ENCODE measurements at regions not wholly inside any gene's neighbourhood (a gene's known extent, or its start where the extent isn't known, plus 50 kb on each side); places are given as distances from the start of the nearest gene placed in this dataset.
"Not testable (repeated sequence)": the region's sequence is repeated elsewhere in the genome, so short reads cannot be mapped to it uniquely, and the experiment has no call there.

- 66% methylated on average over 3 of the region's 4 CpGs for WGBS
- H4K91ac ChIP-seq (ENCODE audit: low read length): no peak overlapping the region
- H2AK5ac ChIP-seq (ENCODE audit: low read length, severe bottlenecking): no peak overlapping the region
- no peak overlapping the region for H3K18ac ChIP-seq (ENCODE audit: low read depth in 1 of 2, low read length in 2 of 2)
- no peaks in the 10 kb centered on the region for H3K4me1 ChIP-seq (ENCODE audit: control insufficient read depth, insufficient read depth, low read depth, low read length)
- no peak overlapping the region for H3K23ac ChIP-seq (ENCODE audit: low read length in 2 of 2)
- H3K27ac ChIP-seq (ENCODE audit: low read length, poor library complexity, severe bottlenecking): no peak overlapping the region
- no peak overlapping the region for H2BK12ac ChIP-seq (ENCODE audit: low read length in 2 of 2)
- H3K9ac ChIP-seq (ENCODE audit: low read length): no peak overlapping the region
- H2AFZ ChIP-seq (ENCODE audit: low read depth, low read length): no peak overlapping the region
- no peak overlapping the region for H2BK120ac ChIP-seq (ENCODE audit: low read depth, low read length)
- H4K8ac ChIP-seq (ENCODE audit: low read length): no peak overlapping the region
- H3K79me1 ChIP-seq (replicated peaks; ENCODE audit: low read length, poor library complexity, severe bottlenecking): no peaks in the 10 kb centered on the region
- H3K9me3 ChIP-seq (ENCODE audit: control insufficient read depth, low read length): peaks cover 9% of the 10 kb centered on the region
- no peak overlapping the region for H3K4me2 ChIP-seq (ENCODE audit: low read length, poor library complexity, severe bottlenecking)
- no peak overlapping the region for H3K14ac ChIP-seq (ENCODE audit: low read length in 2 of 2)
- no peak overlapping the region for H3K4me3 ChIP-seq (ENCODE audit: insufficient read depth in 1 of 2, low read depth in 1 of 2, low read length in 2 of 2)
- H3K4ac ChIP-seq (ENCODE audit: low read depth in 1 of 2, low read length in 2 of 2): no peak overlapping the region
- H3K27me3 ChIP-seq (ENCODE audit: control insufficient read depth in 1 of 2, insufficient read depth in 1 of 2, low read length in 2 of 2): no peaks in the 10 kb centered on the region
- H2BK5ac ChIP-seq (ENCODE audit: low read depth, low read length, poor library complexity, severe bottlenecking): no peak overlapping the region
- H3K36me3 ChIP-seq (ENCODE audit: control insufficient read depth in 1 of 2, insufficient read depth in 2 of 2, low read depth in 1 of 2, low read length in 2 of 2): no peaks in the 10 kb centered on the region
- no peak for DNase-seq
- H2BK15ac ChIP-seq (ENCODE audit: low read depth, poor library complexity, severe bottlenecking): no peak overlapping the region
These were observed 764.9 kb upstream of the AUTS2 start for GRCh38 chr7:68833422-68833821.

DNA sequence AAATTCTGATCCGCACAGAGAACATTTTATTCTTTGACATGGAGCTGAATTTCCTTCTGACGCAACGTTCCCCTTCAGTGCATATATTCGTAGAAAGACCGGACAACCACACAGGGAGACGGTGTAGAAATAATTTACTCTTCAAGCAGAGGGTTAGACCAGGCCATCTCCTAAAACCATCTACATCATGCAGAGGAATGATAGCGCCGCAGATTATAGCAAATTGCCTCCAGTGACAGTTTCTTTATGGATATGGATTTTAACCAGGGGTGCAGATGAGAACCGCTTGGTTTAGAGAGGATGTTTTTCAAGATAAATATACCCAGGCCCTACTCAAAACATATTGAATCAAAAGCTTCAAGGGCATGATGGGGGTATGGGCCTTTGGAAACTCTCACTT, 759.3 kb upstream of the AUTS2 start:
- no peak overlapping the region for H2AFZ ChIP-seq (ENCODE audit: low read depth, low read length)
- H3K36me3 ChIP-seq (ENCODE audit: control insufficient read depth in 1 of 2, insufficient read depth in 2 of 2, low read depth in 1 of 2, low read length in 2 of 2): no peaks in the 10 kb centered on the region
- no peak overlapping the region for H3K4me3 ChIP-seq (ENCODE audit: insufficient read depth in 1 of 2, low read depth in 1 of 2, low read length in 2 of 2)
- H2BK12ac ChIP-seq (ENCODE audit: low read length in 2 of 2): no peak overlapping the region
- no peak overlapping the region for H2BK120ac ChIP-seq (ENCODE audit: low read depth, low read length)
- no peak overlapping the region for H4K8ac ChIP-seq (ENCODE audit: low read length)
- no peak overlapping the region for H2BK15ac ChIP-seq (ENCODE audit: low read depth, poor library complexity, severe bottlenecking)
- H3K79me1 ChIP-seq (replicated peaks; ENCODE audit: low read length, poor library complexity, severe bottlenecking): no peaks in the 10 kb centered on the region
- no peak overlapping the region for H2AK5ac ChIP-seq (ENCODE audit: low read length, severe bottlenecking)
- H3K27me3 ChIP-seq (ENCODE audit: control insufficient read depth in 1 of 2, insufficient read depth in 1 of 2, low read length in 2 of 2): no peaks in the 10 kb centered on the region
- H3K14ac ChIP-seq (ENCODE audit: low read length in 2 of 2): no peak overlapping the region
- H3K9me3 ChIP-seq (ENCODE audit: control insufficient read depth, low read length): no peaks in the 10 kb centered on the region
- no peak overlapping the region for H2BK5ac ChIP-seq (ENCODE audit: low read depth, low read length, poor library complexity, severe bottlenecking)
- no peak overlapping the region for H3K4ac ChIP-seq (ENCODE audit: low read depth in 1 of 2, low read length in 2 of 2)
- peaks cover 2% of the 10 kb centered on the region for H3K4me1 ChIP-seq (ENCODE audit: control insufficient read depth, insufficient read depth, low read depth, low read length)
- H3K9ac ChIP-seq (ENCODE audit: low read length): no peak overlapping the region
- no peak overlapping the region for H3K23ac ChIP-seq (ENCODE audit: low read length in 2 of 2)
- H3K4me2 ChIP-seq (ENCODE audit: low read length, poor library complexity, severe bottlenecking): no peak overlapping the region
- no peak overlapping the region for H3K18ac ChIP-seq (ENCODE audit: low read depth in 1 of 2, low read length in 2 of 2)
- no peak overlapping the region for H4K91ac ChIP-seq (ENCODE audit: low read length)
- WGBS: 96% methylated on average over 6 of the region's 9 CpGs
- H3K27ac ChIP-seq (ENCODE audit: low read length, poor library complexity, severe bottlenecking): no peak overlapping the region
- no peak for DNase-seq

GRCh38 chr7:68840991-68841390, 757.3 kb upstream of the AUTS2 start:
- Histone ChIP-seq H2BK5ac (ENCODE audit: low read depth, low read length, poor library complexity, severe bottlenecking) (no peak overlapping the region), H3K79me1 (replicated peaks; ENCODE audit: low read length, poor library complexity, severe bottlenecking) (no peaks in the 10 kb centered on the region), H3K9me3 (ENCODE audit: control insufficient read depth, low read length) (no peaks in the 10 kb centered on the region), H3K23ac (ENCODE audit: low read length in 2 of 2) (no peak overlapping the region), H2BK15ac (ENCODE audit: low read depth, poor library complexity, severe bottlenecking) (no peak overlapping the region), H2BK120ac (ENCODE audit: low read depth, low read length) (no peak overlapping the region), H4K91ac (ENCODE audit: low read length) (no peak overlapping the region), H2AK5ac (ENCODE audit: low read length, severe bottlenecking) (no peak overlapping the region), H3K4ac (ENCODE audit: low read depth in 1 of 2, low read length in 2 of 2) (no peak overlapping the region), H3K18ac (ENCODE audit: low read depth in 1 of 2, low read length in 2 of 2) (no peak overlapping the region), H3K27me3 (ENCODE audit: control insufficient read depth in 1 of 2, insufficient read depth in 1 of 2, low read length in 2 of 2) (no peaks in the 10 kb centered on the region), H3K9ac (ENCODE audit: low read length) (no peak overlapping the region), H3K4me1 (ENCODE audit: control insufficient read depth, insufficient read depth, low read depth, low read length) (peaks cover 2% of the 10 kb centered on the region), H3K4me3 (ENCODE audit: insufficient read depth in 1 of 2, low read depth in 1 of 2, low read length in 2 of 2) (no peak overlapping the region), H3K14ac (ENCODE audit: low read length in 2 of 2) (no peak overlapping the region), H3K4me2 (ENCODE audit: low read length, poor library complexity, severe bottlenecking) (no peak overlapping the region), H2BK12ac (ENCODE audit: low read length in 2 of 2) (no peak overlapping the region), H3K27ac (ENCODE audit: low read length, poor library complexity, severe bottlenecking) (no peak overlapping the region), H4K8ac (ENCODE audit: low read length) (no peak overlapping the region), H3K36me3 (ENCODE audit: control insufficient read depth in 1 of 2, insufficient read depth in 2 of 2, low read depth in 1 of 2, low read length in 2 of 2) (no peaks in the 10 kb centered on the region), H2AFZ (ENCODE audit: low read depth, low read length) (no peak overlapping the region)
- WGBS: 87% methylated on average over 8 of the region's 9 CpGs
- DNase-seq: no peak

DNA sequence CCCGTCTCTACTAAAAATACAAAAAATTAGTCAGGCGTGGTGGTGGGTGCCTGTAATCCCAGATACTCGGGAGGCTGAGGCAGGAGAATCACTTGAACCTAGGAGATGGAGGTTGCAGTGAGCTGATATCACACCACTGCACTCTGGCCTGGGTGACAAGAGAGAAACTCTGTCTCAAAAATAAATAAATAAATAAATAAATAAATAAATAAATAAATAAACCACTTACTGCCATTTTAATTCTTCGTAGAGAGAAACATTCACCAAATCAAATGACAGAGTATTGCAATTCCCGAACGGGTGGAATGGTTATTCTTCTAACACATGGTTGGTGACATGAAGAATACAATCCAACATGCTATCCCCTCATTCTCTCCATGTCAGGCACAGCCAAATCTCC, 754.3 kb upstream of the AUTS2 start:
- not testable (repeated sequence) for H3K14ac ChIP-seq (ENCODE audit: low read length in 2 of 2); DNase-seq; H2BK15ac ChIP-seq (ENCODE audit: low read depth, poor library complexity, severe bottlenecking); H2BK12ac ChIP-seq (ENCODE audit: low read length in 2 of 2); H3K27ac ChIP-seq (ENCODE audit: low read length, poor library complexity, severe bottlenecking); H3K4ac ChIP-seq (ENCODE audit: low read depth in 1 of 2, low read length in 2 of 2); H3K27me3 ChIP-seq (ENCODE audit: control insufficient read depth in 1 of 2, insufficient read depth in 1 of 2, low read length in 2 of 2); H3K79me1 ChIP-seq (replicated peaks; ENCODE audit: low read length, poor library complexity, severe bottlenecking); H3K4me3 ChIP-seq (ENCODE audit: insufficient read depth in 1 of 2, low read depth in 1 of 2, low read length in 2 of 2); H4K8ac ChIP-seq (ENCODE audit: low read length); H2AFZ ChIP-seq (ENCODE audit: low read depth, low read length); H3K23ac ChIP-seq (ENCODE audit: low read length in 2 of 2); H3K4me1 ChIP-seq (ENCODE audit: control insufficient read depth, insufficient read depth, low read depth, low read length); H3K9ac ChIP-seq (ENCODE audit: low read length); H2AK5ac ChIP-seq (ENCODE audit: low read length, severe bottlenecking); H4K91ac ChIP-seq (ENCODE audit: low read length); H3K18ac ChIP-seq (ENCODE audit: low read depth in 1 of 2, low read length in 2 of 2); H3K4me2 ChIP-seq (ENCODE audit: low read length, poor library complexity, severe bottlenecking); H2BK120ac ChIP-seq (ENCODE audit: low read depth, low read length); H2BK5ac ChIP-seq (ENCODE audit: low read depth, low read length, poor library complexity, severe bottlenecking); H3K36me3 ChIP-seq (ENCODE audit: control insufficient read depth in 1 of 2, insufficient read depth in 2 of 2, low read depth in 1 of 2, low read length in 2 of 2)
- H3K9me3 ChIP-seq (ENCODE audit: control insufficient read depth, low read length): peaks cover 10% of the 10 kb centered on the region
- 62% methylated on average over 4 of the region's 6 CpGs for WGBS
